ENCODE measurements at regions not wholly inside any gene's neighbourhood (a gene's known extent, or its start where the extent isn't known, plus 50 kb on each side); places are given as distances from the start of the nearest gene placed in this dataset.

DNA sequence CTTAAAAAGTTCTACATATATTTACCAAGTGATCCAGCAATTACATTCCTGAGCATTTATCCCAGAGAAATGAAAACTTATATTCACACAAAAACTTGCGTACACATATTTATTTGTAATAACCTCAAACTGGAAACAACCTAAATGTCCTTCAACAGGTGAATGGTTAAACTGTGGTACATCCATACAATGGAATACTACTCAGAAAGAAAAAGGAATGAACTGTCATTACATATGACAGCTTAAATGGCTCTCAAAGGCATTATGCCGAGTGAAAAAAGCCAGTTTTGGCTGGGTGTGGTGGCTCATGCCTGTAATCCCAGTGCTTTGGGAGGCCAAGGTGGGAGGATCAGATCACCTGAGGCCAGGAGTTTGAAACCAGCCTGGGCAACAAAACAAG, 79.1 kb upstream of the DYNC1I2 start:
- no peak for DNase-seq (ENCODE audit: low read depth)

DNA sequence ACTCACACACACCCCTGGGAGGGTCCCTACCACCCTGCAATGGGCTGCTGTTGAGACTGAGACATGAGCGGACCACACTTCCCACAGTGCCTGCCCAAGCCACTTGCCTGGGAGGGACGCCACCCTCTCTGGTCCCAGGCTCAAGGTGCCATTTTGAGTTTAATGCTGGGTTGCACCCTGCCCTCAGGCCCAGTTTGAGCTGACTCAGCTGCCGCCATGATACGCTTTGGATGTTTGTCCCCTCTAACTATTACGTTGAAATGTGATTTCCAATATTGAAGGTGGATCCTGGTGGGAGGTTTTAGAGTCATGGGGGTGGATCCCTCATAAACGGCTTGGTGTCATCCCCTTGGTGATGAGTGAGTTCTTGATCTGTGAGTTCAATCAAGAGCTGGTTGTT, 76.4 kb upstream of the DYNC1I2 start:
- DNase-seq (ENCODE audit: low read depth), result no peak

DNA sequence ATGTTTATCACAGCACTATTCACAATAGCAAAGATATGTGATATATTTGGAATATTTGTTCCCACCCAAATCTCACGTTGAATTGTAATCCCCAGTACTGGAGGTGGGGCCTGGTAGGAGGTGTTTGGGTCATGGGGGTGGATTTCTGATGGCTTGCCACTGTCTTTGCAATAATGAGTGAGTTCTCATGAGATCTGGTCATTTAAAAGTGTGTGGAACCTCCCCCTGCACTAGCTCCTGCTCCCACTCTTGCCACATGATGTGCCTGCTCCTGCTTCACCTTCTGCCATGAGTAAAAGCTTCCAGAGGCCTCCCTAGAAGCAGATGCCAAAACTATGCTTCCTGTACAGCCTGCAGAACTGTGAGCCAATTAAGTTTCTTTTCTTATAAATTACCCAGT, 72.2 kb upstream of the DYNC1I2 start:
- DNase-seq (ENCODE audit: low read depth), result peak; percentile 25

DNA sequence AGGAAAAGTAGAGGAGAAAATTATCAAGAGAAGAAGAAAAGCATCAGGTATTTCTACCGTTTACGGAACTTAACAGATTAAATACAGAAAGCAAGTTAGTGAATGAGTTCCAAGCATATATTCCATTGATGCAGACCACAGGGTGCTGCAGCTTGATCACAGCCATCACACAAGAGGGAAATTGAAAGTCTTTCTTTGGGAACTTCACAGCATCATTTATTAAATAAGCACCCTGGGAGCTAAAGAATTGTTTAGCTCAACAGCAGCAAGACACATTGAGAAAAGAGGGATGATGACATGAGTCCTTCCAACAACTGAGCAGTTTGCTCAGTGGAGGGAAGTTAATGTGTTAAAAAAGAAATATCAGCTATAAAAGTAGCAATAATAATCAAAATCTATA, 69.3 kb upstream of the DYNC1I2 start:
- no peak for DNase-seq (ENCODE audit: low read depth)

DNA sequence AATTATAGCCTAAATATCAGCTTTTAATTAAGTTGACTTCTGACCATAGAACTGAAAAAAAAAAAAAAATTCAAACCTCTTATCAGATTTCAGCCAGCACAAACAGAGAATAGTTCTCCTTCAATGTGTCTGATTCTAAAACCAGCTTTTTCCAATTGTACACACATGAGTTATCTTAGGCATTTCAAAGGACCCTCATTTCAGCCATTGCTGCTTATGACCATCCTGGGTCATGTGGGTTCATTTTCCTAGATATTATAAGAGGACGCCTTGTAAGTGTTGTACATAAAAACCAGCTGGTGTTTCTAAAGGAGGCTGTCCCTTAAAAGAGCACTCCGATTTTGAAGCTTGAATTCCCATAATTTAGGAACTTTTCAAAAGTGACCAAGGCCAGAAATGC, 62.3 kb upstream of the DYNC1I2 start:
- no peak for DNase-seq (ENCODE audit: low read depth)

DNA sequence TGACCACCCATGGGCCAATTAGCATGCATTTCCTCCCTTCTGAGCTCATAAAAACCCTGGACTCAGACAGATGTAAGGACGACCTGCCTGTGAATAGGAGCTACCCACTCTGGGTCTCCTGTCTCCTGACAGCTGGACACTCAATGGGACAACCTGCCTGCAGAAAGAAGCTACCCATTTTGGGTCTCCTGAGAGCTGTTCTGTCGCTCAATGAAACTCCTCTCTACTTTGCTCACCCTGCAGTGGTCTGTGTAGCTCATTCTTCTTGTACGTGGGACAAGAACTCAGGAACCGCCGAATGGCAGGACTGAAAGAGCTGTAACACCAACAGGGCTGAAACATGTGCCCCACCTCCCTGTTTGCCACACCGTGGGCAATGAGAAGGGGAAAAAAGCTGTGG, 60.3 kb upstream of the DYNC1I2 start:
- DNase-seq (ENCODE audit: low read depth), result no peak

DNA sequence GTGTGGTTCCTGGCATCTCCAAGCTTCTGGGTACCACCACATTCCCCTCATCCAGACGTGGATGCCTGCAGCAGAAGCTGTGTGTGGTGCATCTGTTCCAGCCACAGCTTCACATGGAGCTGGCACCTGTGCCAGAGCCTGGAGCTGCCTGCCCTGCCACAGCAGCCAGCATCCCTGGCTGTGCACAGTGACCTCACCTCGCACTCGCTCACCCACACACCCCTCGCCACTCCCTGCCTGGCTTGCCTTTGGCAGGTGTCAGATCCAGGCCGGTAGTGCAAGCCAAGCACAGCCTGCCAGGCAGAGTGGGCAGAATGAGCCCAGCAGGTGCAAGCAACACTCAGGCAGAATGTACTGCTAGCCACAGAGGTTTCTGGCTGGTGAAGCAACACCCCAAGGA, 59.9 kb upstream of the DYNC1I2 start:
- DNase-seq (ENCODE audit: low read depth), result no peak

DNA sequence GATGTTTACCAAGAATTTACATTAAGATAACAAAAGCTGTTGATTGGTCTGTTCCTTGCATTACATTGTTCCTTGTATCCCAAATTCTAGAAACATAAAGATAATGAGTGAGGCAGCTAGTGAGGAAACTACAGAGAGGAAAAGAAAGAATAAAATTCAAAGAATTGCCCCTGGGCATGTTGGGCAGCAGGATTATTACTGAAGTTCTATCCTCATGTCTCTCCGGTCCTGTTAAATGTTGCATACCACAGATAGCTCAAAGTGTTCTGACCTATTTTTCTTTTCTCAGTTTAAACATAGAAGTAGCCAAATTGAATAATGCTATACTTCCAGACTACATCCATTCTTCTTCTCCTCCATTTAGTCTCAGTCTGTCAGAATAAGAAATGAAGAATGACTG, 58.2 kb upstream of the DYNC1I2 start:
- DNase-seq (ENCODE audit: low read depth), result peak; percentile 6

DNA sequence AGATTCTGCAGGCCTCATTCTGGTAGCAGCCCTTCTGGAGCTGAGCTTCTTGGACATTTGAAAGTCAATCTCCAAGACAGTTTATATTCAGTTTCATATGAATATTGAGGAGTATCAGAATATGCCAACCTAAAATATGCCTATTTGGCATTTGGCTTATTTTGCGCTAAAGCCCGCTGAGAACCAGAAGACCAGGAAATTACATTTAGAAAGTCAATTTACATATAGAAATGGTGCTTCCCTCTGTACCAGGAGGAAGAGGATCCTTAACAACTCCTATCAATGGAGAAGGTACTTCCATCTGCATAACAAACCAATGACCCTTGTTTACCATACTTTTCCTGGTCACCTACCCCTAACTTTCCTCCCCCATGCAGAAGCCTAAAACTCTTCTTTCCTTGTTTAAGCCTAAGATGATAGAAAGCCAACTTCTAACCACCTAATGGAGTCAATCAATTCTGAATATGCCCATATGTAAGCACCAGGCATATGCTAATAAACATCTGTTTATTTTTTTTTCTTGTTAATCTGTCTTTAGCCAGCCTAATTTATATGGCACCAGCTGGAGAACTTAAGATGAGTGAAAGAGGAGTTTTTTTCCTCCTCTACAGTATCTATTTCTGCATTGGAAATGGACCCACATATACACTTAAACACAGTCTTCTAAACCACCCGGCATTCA, 57.0 kb upstream of the DYNC1I2 start:
- no peak for DNase-seq (ENCODE audit: low read depth)

DNA sequence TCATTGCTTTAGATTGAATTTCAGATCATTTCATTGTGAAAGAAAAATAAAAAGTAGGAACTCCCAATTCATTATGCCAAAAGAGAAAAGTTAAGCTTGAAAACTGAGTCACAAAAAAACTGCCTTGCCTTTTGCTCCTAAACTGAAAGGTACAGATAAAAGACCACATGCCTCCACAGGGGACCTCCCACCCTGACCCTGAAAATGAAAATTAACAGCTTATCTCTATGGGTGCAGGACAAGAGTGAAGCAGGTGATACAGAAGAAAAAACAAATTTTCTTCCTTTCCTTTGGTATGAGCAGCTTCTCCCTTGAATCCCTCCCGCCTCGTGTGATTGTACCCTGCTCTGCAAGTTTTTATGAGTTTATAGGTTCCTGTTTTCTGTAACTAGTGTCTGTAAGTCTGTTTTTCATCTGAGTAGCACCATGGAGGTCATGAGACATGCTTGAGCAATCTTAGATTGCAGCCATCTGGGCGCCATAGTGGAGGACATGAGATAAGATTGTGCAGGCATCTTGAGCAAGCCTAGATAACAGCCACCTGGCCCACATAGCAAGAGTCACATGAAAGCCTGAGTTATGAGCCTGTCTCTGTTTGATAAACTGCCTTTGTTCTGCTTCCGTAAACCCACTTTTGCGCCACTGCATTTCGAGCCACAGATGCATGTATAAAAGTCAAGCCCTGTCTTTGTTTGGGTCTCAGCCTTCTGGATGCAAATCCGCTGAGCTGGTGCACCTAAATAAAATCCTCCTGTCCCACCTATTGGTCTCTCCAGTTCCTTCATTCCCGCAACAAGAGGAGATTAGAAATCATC, 56.2 kb upstream of the DYNC1I2 start:
- no peak for DNase-seq (ENCODE audit: low read depth)
